Amygdala (tissue), 56 donors: ENCODE measurements at regions not wholly inside any gene's neighbourhood (a gene's known extent, or its start where the extent isn't known, plus 50 kb on each side); places are given as distances from the start of the nearest gene placed in this dataset.

Source experiments
- DNase-seq, 56 donors: peaks; one replicate each; lab custom pipeline; 2025; lab: John Stamatoyannopoulos, UW

DNA sequence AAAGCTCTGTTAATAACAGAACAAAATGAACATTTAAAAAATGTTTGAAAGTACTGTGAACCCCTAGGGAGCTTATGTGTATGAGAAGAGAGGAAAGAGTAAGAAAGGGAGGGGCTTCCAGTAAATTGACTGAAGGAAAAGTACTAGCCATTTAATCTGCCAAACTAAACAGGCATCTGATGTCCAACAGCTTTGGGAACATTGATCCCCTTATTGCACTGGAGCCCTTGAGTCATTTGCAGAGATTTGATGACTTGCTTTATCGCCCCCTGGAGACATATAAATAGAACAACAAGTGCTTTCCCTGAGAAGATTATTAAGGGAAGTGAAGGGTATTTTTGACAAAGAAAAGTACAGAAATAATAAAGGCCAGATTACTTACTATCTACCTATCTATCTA is 319.3 kb upstream of the NOVA1 start:
- no peak for DNase-seq

DNA sequence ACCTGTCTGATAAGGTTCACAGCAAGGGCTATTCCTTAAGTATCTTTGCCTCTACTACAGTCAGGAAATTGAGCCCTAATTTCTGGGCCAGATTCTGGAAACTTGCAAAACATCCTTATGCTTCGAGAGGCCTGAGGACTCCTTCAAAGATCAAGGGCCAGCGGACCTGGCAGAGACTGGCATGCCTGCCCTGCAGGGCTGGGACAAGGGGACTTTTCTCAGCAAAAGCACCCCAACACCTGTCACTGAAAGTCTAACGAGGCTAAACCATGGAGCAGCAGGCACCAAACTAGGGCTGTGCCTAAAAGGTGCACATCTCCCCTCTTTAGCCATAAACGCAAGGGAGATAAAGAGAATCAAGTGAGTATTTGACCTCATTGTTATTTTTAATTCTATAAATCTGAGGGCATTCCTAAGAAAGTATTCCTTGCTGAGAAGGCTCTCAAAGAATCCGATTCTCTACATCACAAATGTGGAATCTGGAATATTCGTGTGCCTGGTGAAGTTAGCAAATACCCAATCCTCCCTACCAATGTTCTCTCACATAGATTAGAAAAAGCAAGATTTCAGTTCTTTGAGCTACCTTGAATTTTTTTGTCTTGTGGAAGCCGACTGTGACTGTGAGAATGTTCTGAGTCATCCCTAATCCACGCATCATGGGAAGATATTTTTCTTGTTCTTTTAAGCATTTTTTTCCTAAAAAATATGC is 328.2 kb upstream of the NOVA1 start:
- no peak for DNase-seq

- DNase-seq, result no peak
Observed at GRCh38 chr14:26926585-26926984, 328.8 kb upstream of the NOVA1 start.

GRCh38 chr14:26928019-26928418 is 330.2 kb upstream of the NOVA1 start:
- no peak for DNase-seq

GRCh38 chr14:26929361-26929760 is 331.5 kb upstream of the NOVA1 start:
- no peak for DNase-seq

DNA sequence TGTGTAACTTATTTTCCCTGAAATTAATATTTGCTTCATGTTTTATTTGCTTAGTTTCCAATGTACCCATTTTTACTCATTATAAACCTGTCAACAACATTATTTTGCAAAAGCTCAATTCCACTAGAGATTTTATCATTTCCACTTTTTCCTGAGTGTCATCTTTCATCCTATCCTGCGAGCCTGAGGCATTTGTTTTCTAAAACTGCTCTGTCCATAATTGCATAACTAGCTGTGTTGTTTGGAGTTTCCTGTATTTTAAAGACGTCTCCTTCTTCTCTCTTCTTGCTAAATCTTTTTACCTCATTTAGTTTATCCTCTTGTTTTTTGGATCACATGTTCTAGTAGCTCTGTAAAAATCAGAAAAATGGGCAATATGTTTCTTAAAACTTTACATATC is 332.7 kb upstream of the NOVA1 start:
- no peak for DNase-seq

- DNase-seq, result no peak
Observed at GRCh38 chr14:26932606-26933005, 334.8 kb upstream of the NOVA1 start.

- DNase-seq, result no peak
Observed at GRCh38 chr14:26933431-26933830, 335.6 kb upstream of the NOVA1 start.

DNA sequence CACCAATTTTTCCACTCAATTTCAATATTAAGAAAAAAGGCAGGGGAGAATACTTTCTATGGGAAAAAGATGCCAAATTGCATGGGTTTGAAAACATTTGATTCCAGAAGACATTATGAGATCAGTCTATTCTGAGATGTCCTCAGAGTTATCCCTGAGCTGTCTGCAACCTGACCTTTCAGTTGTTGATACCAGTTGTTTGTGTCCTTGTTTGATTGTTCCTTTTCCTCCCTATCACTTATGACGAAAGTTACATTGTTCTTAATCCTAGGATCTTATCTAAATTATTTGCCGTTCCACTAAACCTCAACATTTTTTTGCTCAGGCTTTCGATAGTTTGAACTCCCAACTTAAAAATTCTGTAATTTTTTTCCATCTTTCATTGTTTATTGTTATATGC is 336.3 kb upstream of the NOVA1 start:
- no peak for DNase-seq

- no peak for DNase-seq
Observed at GRCh38 chr14:26935733-26936132, 337.9 kb upstream of the NOVA1 start.

- DNase-seq, result no peak
Observed at GRCh38 chr14:26938054-26938453, 340.2 kb upstream of the NOVA1 start.

- DNase-seq, result no peak
Observed at GRCh38 chr14:26939755-26940154, 341.9 kb upstream of the NOVA1 start.

GRCh38 chr14:26941521-26941920 is 343.7 kb upstream of the NOVA1 start:
- no peak for DNase-seq

DNA sequence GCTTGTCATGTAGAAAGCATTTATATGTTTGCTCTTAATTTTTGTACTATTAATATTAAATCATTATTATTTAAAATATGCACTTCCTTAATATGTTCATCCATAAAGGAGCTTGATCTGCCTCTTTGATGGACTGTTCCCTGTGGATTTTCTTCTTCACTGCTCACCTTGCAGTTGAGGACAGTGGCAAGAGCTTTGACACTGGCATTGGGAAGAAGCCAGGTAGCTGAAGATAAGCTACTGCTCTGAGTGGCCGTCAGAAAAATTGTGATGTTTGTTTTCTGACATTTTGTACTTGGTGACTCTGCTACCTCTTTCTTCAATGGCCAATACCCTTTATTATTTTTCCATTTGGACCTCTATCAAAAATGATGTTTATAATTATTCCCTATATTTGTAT is 349.4 kb upstream of the NOVA1 start:
- no peak for DNase-seq

DNA sequence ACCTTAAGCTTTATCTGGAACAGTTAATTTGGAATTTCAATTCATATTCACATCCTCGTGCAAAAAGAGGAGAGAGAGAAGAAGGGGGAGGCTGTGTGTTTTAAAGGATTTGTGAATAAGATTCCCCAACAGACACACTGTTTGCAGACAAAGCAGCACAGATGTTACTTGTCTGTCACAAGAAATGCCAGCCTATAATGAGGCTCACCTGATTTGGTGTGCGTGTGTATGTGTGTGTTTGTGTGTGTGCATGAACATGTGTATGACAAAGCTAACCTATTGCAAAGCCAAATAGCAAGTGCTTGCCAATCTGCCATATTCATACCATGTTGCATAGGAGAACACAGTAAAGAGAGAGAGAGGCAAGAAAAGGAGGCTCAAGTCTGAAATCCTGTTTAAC is 361.6 kb upstream of the NOVA1 start:
- DNase-seq, result no peak

- DNase-seq, result no peak
Observed at GRCh38 chr14:26959972-26960660, 362.3 kb upstream of the NOVA1 start.

DNA sequence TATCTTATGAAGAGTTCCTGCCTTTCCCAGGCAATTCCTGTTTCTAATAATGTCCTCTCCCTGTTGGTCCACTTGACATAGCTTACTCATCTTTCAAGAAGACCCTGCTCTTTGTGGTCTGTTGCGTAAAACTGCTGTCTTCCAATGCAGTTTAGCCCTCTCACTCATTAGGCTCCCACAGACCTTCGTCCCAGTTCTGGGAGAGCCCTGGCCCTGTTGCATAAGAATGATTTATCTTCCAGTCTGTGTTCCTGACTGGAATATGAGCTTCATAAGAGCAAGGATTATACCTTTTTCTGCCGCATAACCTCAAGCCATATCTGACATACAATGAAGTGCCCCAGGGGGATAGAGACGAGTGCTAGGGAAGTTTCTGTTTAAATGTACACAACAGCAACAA is 365.9 kb upstream of the NOVA1 start:
- no peak for DNase-seq

GRCh38 chr14:26965490-26965889 is 367.7 kb upstream of the NOVA1 start:
- DNase-seq, result no peak

- peak in 3 of 56 donors; percentile 6 to 18 (median 14) for DNase-seq
Observed at GRCh38 chr14:26966908-26967307, 369.1 kb upstream of the NOVA1 start.

- peak in 2 of 56 donors; percentile 2 to 3 for DNase-seq
Observed at GRCh38 chr14:26974965-26975364, 377.1 kb upstream of the NOVA1 start.

DNA sequence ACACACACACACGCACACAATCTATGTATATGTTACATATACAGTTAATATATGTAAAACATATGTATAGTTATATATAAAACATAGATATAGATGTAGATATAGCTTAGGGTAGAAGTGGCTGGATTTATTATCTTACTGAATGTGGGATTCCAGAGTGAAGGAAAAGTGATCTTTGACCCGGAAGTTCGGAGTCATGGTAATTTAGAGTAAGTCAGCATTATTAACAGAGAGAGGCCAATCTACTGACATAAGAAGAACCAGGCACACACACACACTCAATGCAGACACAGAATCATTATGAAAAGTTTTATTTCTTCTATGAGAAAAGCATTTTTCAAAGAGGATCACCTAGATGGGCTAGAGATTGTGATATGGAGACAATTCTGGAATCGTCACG is 384.2 kb upstream of the NOVA1 start:
- no peak for DNase-seq
